CD14-positive monocyte (primary cell): ENCODE measurements at regions not wholly inside any gene's neighbourhood (a gene's known extent, or its start where the extent isn't known, plus 50 kb on each side); places are given as distances from the start of the nearest gene placed in this dataset.

Experiments
- DNase-seq, 3 donors: peaks; one replicate each; pipeline ENCODE4 v3.0.0-alpha.2; 2011 to 2022
- H2AFZ ChIP-seq: 2 replicates; pipeline ENCODE4 v1.6.0; 2012; ENCODE audit warnings: mild to moderate bottlenecking, low read depth, low read length, inconsistent platforms; ENCODE audit not compliant: insufficient read depth, poor library complexity, severe bottlenecking
- H3K27ac ChIP-seq, 2 donors: 1 replicate in 1 of 2; 2 replicates in 1 of 2; pipeline ENCODE4 v1.5.1; 2012 to 2013; ENCODE audit warnings: low read length in 2 of 2, control low read depth in 1 of 2, inconsistent platforms in 1 of 2, low read depth in 1 of 2, mild to moderate bottlenecking in 1 of 2
- H3K27me3 ChIP-seq, 2 donors: one replicate each; pipeline versions ENCODE4 v1.6.0 to v1.6.1; 2011 to 2013; ENCODE audit warnings: low read length in 2 of 2; ENCODE audit not compliant: control insufficient read depth in 2 of 2, insufficient read depth in 2 of 2
- H3K36me3 ChIP-seq, 2 donors: replicated peaks in 1 of 2; 1 replicate in 1 of 2; 2 replicates in 1 of 2; pipeline versions ENCODE4 v1.5.1 to v1.6.1; 2012 to 2013; ENCODE audit warnings: low read length in 2 of 2, control low read depth in 1 of 2, inconsistent platforms in 1 of 2, mild to moderate bottlenecking in 1 of 2; ENCODE audit not compliant: insufficient read depth in 2 of 2, control insufficient read depth in 1 of 2
- H3K4me1 ChIP-seq, 2 donors: 1 replicate in 1 of 2; 2 replicates in 1 of 2; pipeline versions ENCODE4 v1.5.1 to v1.6.1; 2012 to 2013; ENCODE audit warnings: low read length in 2 of 2, control low read depth in 1 of 2, inconsistent platforms in 1 of 2, mild to moderate bottlenecking in 1 of 2, moderate library complexity in 1 of 2; ENCODE audit not compliant: insufficient read depth in 2 of 2, control insufficient read depth in 1 of 2
- H3K4me2 ChIP-seq: replicated peaks from 2 replicates; pipeline ENCODE3; 2012; ENCODE audit warnings: low read length, moderate library complexity, mild to moderate bottlenecking; ENCODE audit not compliant: poor library complexity, severe bottlenecking; ENCODE audit errors: extremely low read depth
- H3K4me3 ChIP-seq, 3 experiments: fragments of 200-600 bp in 1 of 3; sonication (generic) in 1 of 3; replicated peaks in 1 of 3; 1 replicate in 2 of 3; 2 replicates in 1 of 3; pipeline ENCODE4 v1.5.1; 2011 to 2013; ENCODE audit warnings: low read length in 3 of 3, mild to moderate bottlenecking in 3 of 3, control low read depth in 2 of 3, low read depth in 2 of 3, inconsistent platforms in 1 of 3, moderate library complexity in 1 of 3
- H3K79me2 ChIP-seq: 2 replicates; pipeline ENCODE4 v1.6.0; 2012; ENCODE audit warnings: mild to moderate bottlenecking, control low read depth, inconsistent platforms, low read length, moderate library complexity; ENCODE audit not compliant: insufficient read depth
- H3K9ac ChIP-seq: 2 replicates; pipeline ENCODE4 v1.6.0; 2017; ENCODE audit warnings: low read length, mild to moderate bottlenecking; ENCODE audit not compliant: insufficient read depth, poor library complexity, severe bottlenecking
- H3K9me3 ChIP-seq, 2 donors: replicated peaks in 1 of 2; 1 replicate in 1 of 2; 2 replicates in 1 of 2; pipeline versions ENCODE4 v1.5.1 to v1.6.1; 2012 to 2013; ENCODE audit warnings: low read length in 2 of 2, control low read depth in 1 of 2; ENCODE audit not compliant: control insufficient read depth in 1 of 2, insufficient read depth in 1 of 2
- H4K20me1 ChIP-seq: 2 replicates; pipeline ENCODE4 v1.6.0; 2012; ENCODE audit warnings: mild to moderate bottlenecking, low read length, control low read depth, moderate library complexity; ENCODE audit not compliant: insufficient read depth
- H3K27ac Mint-ChIP-seq, 7 donors: one replicate each; pipeline ENCODE4 v1.8.0; 2020; ENCODE audit warnings: mild to moderate bottlenecking in 7 of 7, mixed read lengths in 7 of 7, moderate library complexity in 6 of 7, inconsistent platforms in 2 of 7
- H3K27me3 Mint-ChIP-seq, 3 donors: one replicate each; pipeline ENCODE4 v1.8.0; 2021 to 2022; ENCODE audit warnings: low read depth in 3 of 3, mild to moderate bottlenecking in 3 of 3, mixed read lengths in 3 of 3, moderate library complexity in 3 of 3, inconsistent platforms in 1 of 3
- H3K36me3 Mint-ChIP-seq, 2 donors: one replicate each; pipeline ENCODE4 v1.8.0; 2020; ENCODE audit warnings: mixed read lengths in 2 of 2, inconsistent platforms in 1 of 2, mild to moderate bottlenecking in 1 of 2
- H3K4me1 Mint-ChIP-seq: one replicate; pipeline ENCODE4 v1.8.0; 2020; ENCODE audit warnings: mild to moderate bottlenecking, mixed read lengths
- H3K4me3 Mint-ChIP-seq, 2 donors: one replicate each; pipeline ENCODE4 v1.8.0; 2020; ENCODE audit warnings: mild to moderate bottlenecking in 2 of 2, mixed read lengths in 2 of 2, moderate library complexity in 1 of 2
- H3K9me3 Mint-ChIP-seq, 7 donors: one replicate each; pipeline ENCODE4 v1.8.0; 2020 to 2022; ENCODE audit warnings: mixed read lengths in 7 of 7, mild to moderate bottlenecking in 6 of 7, moderate library complexity in 6 of 7, inconsistent platforms in 2 of 7
- WGBS: methylation state at CpG from one replicate; pipeline ENCODE4 v1.1.5; 2013; ENCODE audit warnings: missing lambda C conversion rate; ENCODE audit not compliant: insufficient coverage; 5-methylcytosine and 5-hydroxymethylcytosine counted together
- intact Hi-C, 2 donors: fragments of 100-400 bp; cut with micrococcal nuclease; formaldehyde crosslinking; loops; one replicate each; pipeline versions ENCODE4 v1.15.0 to v1.15.1; 2023
- TF ChIP-seq, protein P1 (sequence below): fragments of 200-600 bp; IDR thresholded peaks from one replicate; pipeline ENCODE4 v1.8.0; 2022; ENCODE audit warnings: antibody characterized with exemption, mild to moderate bottlenecking

DNA sequence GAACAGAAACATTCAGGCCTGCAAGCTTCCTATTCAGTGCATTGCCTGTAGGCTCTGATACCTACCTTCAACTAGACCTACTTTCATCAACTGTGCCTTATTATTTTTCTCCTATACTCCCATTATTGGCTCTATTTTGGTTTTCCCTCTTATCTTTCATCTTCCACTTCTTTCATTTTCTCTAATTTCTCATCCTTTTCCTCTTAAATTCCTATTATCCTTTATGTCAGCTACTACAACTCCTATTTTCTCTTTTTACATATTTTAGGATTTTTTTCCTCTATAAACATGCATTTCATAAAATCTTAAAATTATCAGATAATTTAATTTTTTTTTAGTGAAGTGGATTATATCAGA, 61.6 kb upstream of the PRDM8 start:
- no peak overlapping the region for H3K27ac ChIP-seq
- Mint-ChIP-seq H3K36me3 (no peaks in the 10 kb centered on the region), H3K27me3 (peaks cover 0 to 2% (median 0%) of the 10 kb centered on the region in 3 donors), H3K27ac (no peak overlapping the region), H3K4me3 (no peak overlapping the region), H3K9me3 (no peaks in the 10 kb centered on the region), H3K4me1 (peaks cover 28% of the 10 kb centered on the region)
- H3K27me3 ChIP-seq, result no peaks in the 10 kb centered on the region
- no peaks in the 10 kb centered on the region for H3K36me3 ChIP-seq
- TF ChIP-seq, protein P1, sequence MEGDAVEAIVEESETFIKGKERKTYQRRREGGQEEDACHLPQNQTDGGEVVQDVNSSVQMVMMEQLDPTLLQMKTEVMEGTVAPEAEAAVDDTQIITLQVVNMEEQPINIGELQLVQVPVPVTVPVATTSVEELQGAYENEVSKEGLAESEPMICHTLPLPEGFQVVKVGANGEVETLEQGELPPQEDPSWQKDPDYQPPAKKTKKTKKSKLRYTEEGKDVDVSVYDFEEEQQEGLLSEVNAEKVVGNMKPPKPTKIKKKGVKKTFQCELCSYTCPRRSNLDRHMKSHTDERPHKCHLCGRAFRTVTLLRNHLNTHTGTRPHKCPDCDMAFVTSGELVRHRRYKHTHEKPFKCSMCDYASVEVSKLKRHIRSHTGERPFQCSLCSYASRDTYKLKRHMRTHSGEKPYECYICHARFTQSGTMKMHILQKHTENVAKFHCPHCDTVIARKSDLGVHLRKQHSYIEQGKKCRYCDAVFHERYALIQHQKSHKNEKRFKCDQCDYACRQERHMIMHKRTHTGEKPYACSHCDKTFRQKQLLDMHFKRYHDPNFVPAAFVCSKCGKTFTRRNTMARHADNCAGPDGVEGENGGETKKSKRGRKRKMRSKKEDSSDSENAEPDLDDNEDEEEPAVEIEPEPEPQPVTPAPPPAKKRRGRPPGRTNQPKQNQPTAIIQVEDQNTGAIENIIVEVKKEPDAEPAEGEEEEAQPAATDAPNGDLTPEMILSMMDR, result no peak
- DNase-seq, result no peak
- intact Hi-C loops, result no loop called here
- H3K4me2 ChIP-seq, result no peak overlapping the region
- no peaks in the 10 kb centered on the region for H3K79me2 ChIP-seq
- H3K4me3 ChIP-seq, result no peak overlapping the region
- H3K4me1 ChIP-seq, result peaks cover 20 to 27% of the 10 kb centered on the region in 2 donors
- H3K9me3 ChIP-seq, result no peaks in the 10 kb centered on the region
- H3K9ac ChIP-seq, result no peak overlapping the region
- no peaks in the 10 kb centered on the region for H4K20me1 ChIP-seq
- no peak overlapping the region for H2AFZ ChIP-seq

DNA sequence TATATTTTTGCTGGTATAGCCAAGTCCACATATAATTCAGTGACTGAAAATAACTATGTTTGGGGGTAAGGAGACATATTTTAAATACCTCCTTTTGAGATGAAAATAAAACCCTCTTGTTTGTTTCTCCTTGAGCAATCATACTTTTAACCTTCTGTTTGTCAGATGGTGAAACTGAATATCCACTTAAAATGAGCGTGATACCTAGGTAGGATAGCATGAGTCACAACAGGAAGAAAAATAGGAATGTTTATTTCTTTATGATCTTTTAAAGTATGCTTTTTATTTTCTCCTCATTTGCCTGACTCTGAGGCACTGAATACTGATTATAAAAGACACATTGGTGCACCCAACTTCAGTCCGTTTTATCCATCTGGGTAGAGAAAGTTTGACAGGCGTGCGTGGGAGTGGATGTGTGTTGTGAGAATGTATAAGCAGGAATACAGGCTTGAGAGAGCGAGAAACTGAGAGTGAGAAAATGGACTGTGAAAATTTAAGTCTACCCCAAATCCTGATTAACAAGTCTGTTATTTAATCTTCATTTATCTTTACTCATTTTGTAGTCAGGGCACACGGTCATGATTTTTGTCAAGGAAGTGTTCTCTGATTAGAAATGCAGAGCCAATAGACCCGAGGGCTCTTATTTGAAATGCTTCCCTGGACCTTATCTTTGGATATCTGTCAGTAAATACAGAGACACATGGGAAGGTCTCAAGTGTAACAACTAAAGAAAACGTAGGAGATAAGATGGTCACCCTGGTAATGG, 62.1 kb upstream of the ANTXR2 start:
- Histone ChIP-seq H3K27me3 (no peaks in the 10 kb centered on the region), H3K79me2 (no peaks in the 10 kb centered on the region), H4K20me1 (no peaks in the 10 kb centered on the region), H3K4me2 (no peak overlapping the region), H3K4me1 (peaks cover 14 to 22% of the 10 kb centered on the region in 2 donors), H2AFZ (no peak overlapping the region), H3K36me3 (no peaks in the 10 kb centered on the region), H3K9me3 (no peaks in the 10 kb centered on the region), H3K9ac (no peak overlapping the region), H3K4me3 (no peak overlapping the region), H3K27ac (no peak overlapping the region)
- TF ChIP-seq, protein P1, result no peak
- intact Hi-C loops, result no loop called here
- no peak overlapping the region for H3K4me3 Mint-ChIP-seq
- peaks cover 0 to 2% (median 0%) of the 10 kb centered on the region in 3 donors for H3K27me3 Mint-ChIP-seq
- no peaks in the 10 kb centered on the region for H3K9me3 Mint-ChIP-seq
- DNase-seq, result no peak
- no peaks in the 10 kb centered on the region for H3K36me3 Mint-ChIP-seq
- WGBS, result 100% methylated on average over 1 of the region's 8 CpGs
- H3K4me1 Mint-ChIP-seq, result peaks cover 24% of the 10 kb centered on the region
- H3K27ac Mint-ChIP-seq, result no peak overlapping the region
